ENCODE measurements at regions not wholly inside any gene's neighbourhood (a gene's known extent, or its start where the extent isn't known, plus 50 kb on each side); places are given as distances from the start of the nearest gene placed in this dataset.

DNA sequence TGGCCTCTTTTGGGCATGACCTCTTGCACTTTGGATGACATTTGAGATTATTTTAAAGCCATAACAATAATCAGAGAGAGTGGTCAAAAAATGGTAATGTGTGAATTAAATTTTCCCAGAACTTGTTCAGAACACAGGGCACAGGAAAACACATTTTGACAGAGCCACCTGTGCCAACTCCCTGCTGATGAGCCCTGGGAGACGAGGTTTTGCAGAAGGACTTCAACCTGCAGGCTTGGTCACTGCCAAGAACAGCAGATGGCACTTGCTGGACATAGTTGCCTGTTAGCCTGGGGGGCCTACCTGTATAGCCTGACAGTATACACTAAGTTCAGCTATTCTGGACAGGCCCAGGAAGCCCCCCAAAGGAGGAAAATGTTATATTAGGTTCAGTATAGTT, 277.8 kb upstream of the EMCN start:
- Histone ChIP-seq H4K8ac (replicated peaks; ENCODE audit: insufficient read length, low read depth, low read length) (no peak overlapping the region), H3K23me2 (ENCODE audit: insufficient read length, low read depth, low read length, poor library complexity, severe bottlenecking) (no peaks in the 10 kb centered on the region), H2BK12ac (ENCODE audit: insufficient read length, low read depth, low read length) (no peak overlapping the region), H3K23ac (ENCODE audit: insufficient read length, low read depth, low read length) (no peak overlapping the region), H3K4ac (ENCODE audit: low read depth, low read length) (no peak overlapping the region), H3K27ac (ENCODE audit: insufficient read length, low read depth, low read length) (no peak overlapping the region), H2AFZ (ENCODE audit: low read length) (no peak overlapping the region), H3K18ac (ENCODE audit: insufficient read length, low read depth, low read length) (no peak overlapping the region), H4K20me1 (ENCODE audit: control insufficient read depth, insufficient read depth, insufficient read length) (no peaks in the 10 kb centered on the region), H2BK5ac (ENCODE audit: insufficient read length, low read length) (no peak overlapping the region), H3K4me2 (ENCODE audit: insufficient read depth, insufficient read length, low read length) (no peak overlapping the region), H3K9me3 (ENCODE audit: control insufficient read depth, low read depth, low read length) (no peaks in the 10 kb centered on the region), H4K91ac (ENCODE audit: insufficient read length, low read depth, low read length) (no peak overlapping the region), H3K56ac (ENCODE audit: insufficient read length, low read depth, low read length) (no peak overlapping the region), H3T11ph (ENCODE audit: low read length) (no peak overlapping the region), H3K79me2 (ENCODE audit: insufficient read depth, low read length) (no peaks in the 10 kb centered on the region), H2BK15ac (ENCODE audit: low read depth, low read length) (no peak overlapping the region), H2BK20ac (ENCODE audit: low read depth, low read length, poor library complexity, severe bottlenecking) (no peak overlapping the region), H3K4me1 (ENCODE audit: insufficient read depth, low read length) (peaks cover 3% of the 10 kb centered on the region; the same call in 1 of the 2 replicates), H3K79me1 (ENCODE audit: insufficient read depth, low read depth, low read length, poor library complexity, severe bottlenecking) (no peaks in the 10 kb centered on the region), H3K27me3 (ENCODE audit: insufficient read depth, low read length) (no peaks in the 10 kb centered on the region), H2AK5ac (ENCODE audit: insufficient read length, low read length) (no peak overlapping the region), H3K9ac (ENCODE audit: extremely low read depth, insufficient read length, low read length) (no peak overlapping the region), H2BK120ac (ENCODE audit: low read depth, low read length, poor library complexity, severe bottlenecking) (no peak overlapping the region), H3K14ac (ENCODE audit: insufficient read depth, low read length) (no peak overlapping the region), H4K5ac (ENCODE audit: insufficient read length, low read depth, low read length) (no peak overlapping the region)
- no peak overlapping the region for H3K4me3 Mint-ChIP-seq
- H3K4me1 Mint-ChIP-seq = peaks cover 18 to 21% of the 10 kb centered on the region in 2 experiments
- no peak overlapping the region for H3K27ac Mint-ChIP-seq
- DNase-seq = no peak
- no peaks in the 10 kb centered on the region for H3K27me3 Mint-ChIP-seq (ENCODE audit: low read depth)
- no peaks in the 10 kb centered on the region for H3K9me3 Mint-ChIP-seq
- WGBS (ENCODE audit: extremely low coverage, insufficient read length, low lambda C conversion rate) = no CpG with 5 or more reads among the region's 1 CpG
- H3K36me3 Mint-ChIP-seq (ENCODE audit: insufficient read depth in 1 of 3, low read depth in 3 of 3) = no peaks in the 10 kb centered on the region
- TF ChIP-seq, protein P1, sequence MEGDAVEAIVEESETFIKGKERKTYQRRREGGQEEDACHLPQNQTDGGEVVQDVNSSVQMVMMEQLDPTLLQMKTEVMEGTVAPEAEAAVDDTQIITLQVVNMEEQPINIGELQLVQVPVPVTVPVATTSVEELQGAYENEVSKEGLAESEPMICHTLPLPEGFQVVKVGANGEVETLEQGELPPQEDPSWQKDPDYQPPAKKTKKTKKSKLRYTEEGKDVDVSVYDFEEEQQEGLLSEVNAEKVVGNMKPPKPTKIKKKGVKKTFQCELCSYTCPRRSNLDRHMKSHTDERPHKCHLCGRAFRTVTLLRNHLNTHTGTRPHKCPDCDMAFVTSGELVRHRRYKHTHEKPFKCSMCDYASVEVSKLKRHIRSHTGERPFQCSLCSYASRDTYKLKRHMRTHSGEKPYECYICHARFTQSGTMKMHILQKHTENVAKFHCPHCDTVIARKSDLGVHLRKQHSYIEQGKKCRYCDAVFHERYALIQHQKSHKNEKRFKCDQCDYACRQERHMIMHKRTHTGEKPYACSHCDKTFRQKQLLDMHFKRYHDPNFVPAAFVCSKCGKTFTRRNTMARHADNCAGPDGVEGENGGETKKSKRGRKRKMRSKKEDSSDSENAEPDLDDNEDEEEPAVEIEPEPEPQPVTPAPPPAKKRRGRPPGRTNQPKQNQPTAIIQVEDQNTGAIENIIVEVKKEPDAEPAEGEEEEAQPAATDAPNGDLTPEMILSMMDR (conservative IDR thresholded peaks at IDR 0.05) = no peak

All from H9 (cell line).